ENCODE measurements at regions not wholly inside any gene's neighbourhood (a gene's known extent, or its start where the extent isn't known, plus 50 kb on each side); places are given as distances from the start of the nearest gene placed in this dataset.

GRCh38 chr13:24627090-24627714 is 53.0 kb upstream of the ATP12A start:
- Histone ChIP-seq H3K9ac (ENCODE audit: low read length) (no peak overlapping the region), H3K9me2 (ENCODE audit: insufficient read depth, low read length) (no peaks in the 10 kb centered on the region), H3K9me3 (ENCODE audit: low read length) (no peaks in the 10 kb centered on the region), H3F3A (ENCODE audit: insufficient read depth, low read length, poor library complexity, severe bottlenecking) (no peaks in the 10 kb centered on the region), H3K4me3 (ENCODE audit: low read length) (no peak overlapping the region), H3K36me3 (ENCODE audit: insufficient read depth, low read length) (no peaks in the 10 kb centered on the region), H3K27me3 (ENCODE audit: insufficient read depth, low read depth, low read length) (no peaks in the 10 kb centered on the region), H3K4me2 (ENCODE audit: low read length) (no peak overlapping the region), H3K27ac (ENCODE audit: low read length) (no peak overlapping the region), H3K79me2 (replicated peaks; ENCODE audit: insufficient read depth, low read length) (no peaks in the 10 kb centered on the region), H2AFZ (ENCODE audit: low read depth, low read length) (no peak overlapping the region), H4K20me1 (ENCODE audit: insufficient read depth) (no peaks in the 10 kb centered on the region)
- no peak for TF ChIP-seq CTCF (IDR thresholded peaks at IDR 0.05; ENCODE audit: poor library complexity, severe bottlenecking)
- no peak for TF ChIP-seq RAD21 (conservative IDR thresholded peaks at IDR 0.05)
- no peak for TF ChIP-seq EP300 (conservative IDR thresholded peaks at IDR 0.05; ENCODE audit: poor library complexity, severe bottlenecking)
- no peak for TF ChIP-seq SMC3 (conservative IDR thresholded peaks at IDR 0.05; ENCODE audit: poor library complexity)
- no peak for TF ChIP-seq TAF1 (IDR thresholded peaks at IDR 0.05; ENCODE audit: low read depth)
- TF ChIP-seq EZH2 (IDR thresholded peaks at IDR 0.05; ENCODE audit: borderline replicate concordance, insufficient read depth, low read length, poor library complexity, severe bottlenecking), result no peak
- no peak for TF ChIP-seq POLR2AphosphoS5 (IDR thresholded peaks at IDR 0.05)
- no peak for TF ChIP-seq MXI1 (conservative IDR thresholded peaks at IDR 0.05; ENCODE audit: poor library complexity, severe bottlenecking)
- TF ChIP-seq REST (IDR thresholded peaks at IDR 0.05; ENCODE audit: borderline replicate concordance), result no peak

- Histone ChIP-seq H3K36me3 (ENCODE audit: insufficient read depth, low read length) (no peaks in the 10 kb centered on the region), H4K20me1 (ENCODE audit: insufficient read depth) (no peaks in the 10 kb centered on the region), H3K79me2 (replicated peaks; ENCODE audit: insufficient read depth, low read length) (no peaks in the 10 kb centered on the region), H3K9me3 (ENCODE audit: low read length) (no peaks in the 10 kb centered on the region), H3K9ac (ENCODE audit: low read length) (no peak overlapping the region), H3K4me2 (ENCODE audit: low read length) (no peak overlapping the region), H2AFZ (ENCODE audit: low read depth, low read length) (no peak overlapping the region), H3F3A (ENCODE audit: insufficient read depth, low read length, poor library complexity, severe bottlenecking) (no peaks in the 10 kb centered on the region), H3K9me2 (ENCODE audit: insufficient read depth, low read length) (no peaks in the 10 kb centered on the region), H3K27me3 (ENCODE audit: insufficient read depth, low read depth, low read length) (no peaks in the 10 kb centered on the region), H3K27ac (ENCODE audit: low read length) (no peak overlapping the region), H3K4me3 (ENCODE audit: low read length) (no peak overlapping the region)
- TF ChIP-seq REST (IDR thresholded peaks at IDR 0.05; ENCODE audit: borderline replicate concordance) (no peak), TAF1 (IDR thresholded peaks at IDR 0.05; ENCODE audit: low read depth) (no peak), SMC3 (conservative IDR thresholded peaks at IDR 0.05; ENCODE audit: poor library complexity) (no peak), MXI1 (conservative IDR thresholded peaks at IDR 0.05; ENCODE audit: poor library complexity, severe bottlenecking) (no peak), EP300 (conservative IDR thresholded peaks at IDR 0.05; ENCODE audit: poor library complexity, severe bottlenecking) (no peak), POLR2AphosphoS5 (IDR thresholded peaks at IDR 0.05) (no peak), RAD21 (conservative IDR thresholded peaks at IDR 0.05) (no peak), CTCF (IDR thresholded peaks at IDR 0.05; ENCODE audit: poor library complexity, severe bottlenecking) (no peak), EZH2 (IDR thresholded peaks at IDR 0.05; ENCODE audit: borderline replicate concordance, insufficient read depth, low read length, poor library complexity, severe bottlenecking) (no peak)
Measured at GRCh38 chr13:24627946-24628345, 52.3 kb upstream of the ATP12A start.
